HFF-Myc (cell line): ENCODE measurements at regions not wholly inside any gene's neighbourhood (a gene's known extent, or its start where the extent isn't known, plus 50 kb on each side); places are given as distances from the start of the nearest gene placed in this dataset.

Source experiments
- DNase-seq: peaks from one replicate; pipeline ENCODE4 v3.0.0-alpha.2; 2011; ENCODE audit warnings: low read depth; ENCODE audit errors: extremely low read depth
- H3K4me3 ChIP-seq: replicated peaks from 2 replicates; pipeline ENCODE4 v1.5.1; 2011; ENCODE audit warnings: low read depth, mild to moderate bottlenecking, control low read depth, low read length
- CTCF ChIP-seq: IDR thresholded peaks from 2 replicates; pipeline ENCODE4 v1.5.1; 2012; ENCODE audit warnings: mild to moderate bottlenecking, low read depth, low read length, control low read depth; ENCODE audit errors: missing control alignments

GRCh38 chr5:110104726-110105669, 415.3 kb downstream of the MAN2A1 start:
- no peak for DNase-seq
- TF ChIP-seq CTCF, result no peak
- no peak overlapping the region for H3K4me3 ChIP-seq

- TF ChIP-seq CTCF, result no peak
- no peak overlapping the region for H3K4me3 ChIP-seq
- DNase-seq, result no peak
These were observed 416.0 kb downstream of the MAN2A1 start for GRCh38 chr5:110105692-110106091.

- TF ChIP-seq CTCF, result no peak
- no peak for DNase-seq
- no peak overlapping the region for H3K4me3 ChIP-seq
These were observed 417.0 kb downstream of the MAN2A1 start for GRCh38 chr5:110106750-110107149.

- TF ChIP-seq CTCF, result no peak
- H3K4me3 ChIP-seq, result no peak overlapping the region
- no peak for DNase-seq
These were observed 418.8 kb downstream of the MAN2A1 start for GRCh38 chr5:110108520-110108919.

DNA sequence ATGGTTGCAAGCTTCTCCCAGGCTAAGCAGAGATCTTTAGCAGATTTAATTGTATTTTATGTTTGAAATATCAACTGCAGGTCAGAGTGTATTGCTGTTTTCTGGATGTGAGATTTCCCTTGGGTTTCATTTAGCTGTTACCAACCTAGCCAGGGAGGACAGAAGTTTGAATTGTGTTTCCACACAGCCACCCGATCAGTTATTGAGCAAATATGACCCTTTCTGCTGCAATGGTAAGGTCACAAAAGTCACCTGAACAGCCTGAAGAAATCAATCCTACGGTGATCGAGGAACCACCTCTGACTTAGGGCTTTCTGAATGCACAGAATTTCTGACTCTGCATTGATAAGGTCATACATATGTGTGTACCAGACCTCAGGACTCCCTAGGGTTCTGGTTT, 419.9 kb downstream of the MAN2A1 start:
- no peak for TF ChIP-seq CTCF
- DNase-seq, result no peak
- no peak overlapping the region for H3K4me3 ChIP-seq

- DNase-seq, result no peak
- no peak overlapping the region for H3K4me3 ChIP-seq
- no peak for TF ChIP-seq CTCF
These were observed 422.6 kb downstream of the MAN2A1 start for GRCh38 chr5:110112348-110112747.
